HepG2 (cell line): ENCODE measurements at regions not wholly inside any gene's neighbourhood (a gene's known extent, or its start where the extent isn't known, plus 50 kb on each side); places are given as distances from the start of the nearest gene placed in this dataset.

Experiments used
- CEBPB ChIP-seq: IDR thresholded peaks from 2 replicates; pipeline ENCODE4 v1.6.1; 2011; ENCODE audit warnings: low read depth, low read length, improper control_type of control experiment, borderline replicate concordance
- EP300 ChIP-seq, 3 experiments: sonication (generic) in 1 of 3; formaldehyde crosslinking in 1 of 3; IDR thresholded peaks; 2 replicates each; pipeline versions ENCODE4 v1.5.1 to v1.6.1; 2011 to 2020; ENCODE audit warnings: low read depth in 2 of 3, low read length in 2 of 3, borderline replicate concordance in 1 of 3, improper control_type of control experiment in 1 of 3, mild to moderate bottlenecking in 1 of 3, missing genetic modification reagents in 1 of 3, moderate library complexity in 1 of 3
- GABPB1 ChIP-seq: IDR thresholded peaks from 2 replicates; pipeline ENCODE4 v1.6.1; 2016; ENCODE audit warnings: mild to moderate bottlenecking, missing genetic modification reagents, moderate library complexity, missing compliant biosample characterization
- RAD51 ChIP-seq: fragments of 450-650 bp; IDR thresholded peaks from 2 replicates; pipeline ENCODE4 v1.6.1; 2016; ENCODE audit warnings: borderline replicate concordance
- THAP9 ChIP-seq: sonication (generic); formaldehyde crosslinking; IDR thresholded peaks from 2 replicates; pipeline ENCODE4; 2020; ENCODE audit warnings: missing genetic modification reagents, mild to moderate bottlenecking, borderline replicate concordance
- ZNF138 ChIP-seq: sonication (generic); formaldehyde crosslinking; IDR thresholded peaks from 2 replicates; pipeline ENCODE4 v1.5.0; 2020; ENCODE audit warnings: mild to moderate bottlenecking, low read depth, missing genetic modification reagents
- ZNF383 ChIP-seq: sonication (generic); formaldehyde crosslinking; IDR thresholded peaks from 2 replicates; pipeline ENCODE4 v1.4.0; 2020; ENCODE audit warnings: missing genetic modification reagents, mild to moderate bottlenecking, borderline replicate concordance
- ZNF780A ChIP-seq: sonication (generic); formaldehyde crosslinking; IDR thresholded peaks from 2 replicates; pipeline ENCODE4 v1.8.0; 2022; ENCODE audit warnings: mild to moderate bottlenecking, missing genetic modification reagents, moderate library complexity
- TF ChIP-seq, protein P1 (sequence below): sonication (generic); formaldehyde crosslinking; IDR thresholded peaks from 2 replicates; pipeline ENCODE4 v1.8.1; 2022; ENCODE audit warnings: low read depth, mild to moderate bottlenecking, missing genetic modification reagents
- TF ChIP-seq, protein P2 (sequence below): IDR thresholded peaks from 2 replicates; pipeline ENCODE4 v1.6.1; 2016; ENCODE audit warnings: missing biosample characterization, missing genetic modification reagents, low read depth

GRCh38 chrX:148310426-148311165 lies 189.8 kb upstream of the AFF2 start:
- TF ChIP-seq EP300 (IDR thresholded peaks at IDR 0.05; ENCODE audit: low read depth in 2 of 2, low read length in 2 of 2) (no peak), EP300 (CRISPR knock-in tag; IDR thresholded peaks at IDR 0.05; ENCODE audit: borderline replicate concordance) (no peak), ZNF138 (CRISPR knock-in tag) (no peak), GABPB1 (CRISPR knock-in tag) (no peak), THAP9 (CRISPR knock-in tag) (no peak), RAD51 (no peak), ZNF383 (CRISPR knock-in tag) (no peak), ZNF780A (CRISPR knock-in tag) (no peak), CEBPB (no peak)
- TF ChIP-seq, protein P1, sequence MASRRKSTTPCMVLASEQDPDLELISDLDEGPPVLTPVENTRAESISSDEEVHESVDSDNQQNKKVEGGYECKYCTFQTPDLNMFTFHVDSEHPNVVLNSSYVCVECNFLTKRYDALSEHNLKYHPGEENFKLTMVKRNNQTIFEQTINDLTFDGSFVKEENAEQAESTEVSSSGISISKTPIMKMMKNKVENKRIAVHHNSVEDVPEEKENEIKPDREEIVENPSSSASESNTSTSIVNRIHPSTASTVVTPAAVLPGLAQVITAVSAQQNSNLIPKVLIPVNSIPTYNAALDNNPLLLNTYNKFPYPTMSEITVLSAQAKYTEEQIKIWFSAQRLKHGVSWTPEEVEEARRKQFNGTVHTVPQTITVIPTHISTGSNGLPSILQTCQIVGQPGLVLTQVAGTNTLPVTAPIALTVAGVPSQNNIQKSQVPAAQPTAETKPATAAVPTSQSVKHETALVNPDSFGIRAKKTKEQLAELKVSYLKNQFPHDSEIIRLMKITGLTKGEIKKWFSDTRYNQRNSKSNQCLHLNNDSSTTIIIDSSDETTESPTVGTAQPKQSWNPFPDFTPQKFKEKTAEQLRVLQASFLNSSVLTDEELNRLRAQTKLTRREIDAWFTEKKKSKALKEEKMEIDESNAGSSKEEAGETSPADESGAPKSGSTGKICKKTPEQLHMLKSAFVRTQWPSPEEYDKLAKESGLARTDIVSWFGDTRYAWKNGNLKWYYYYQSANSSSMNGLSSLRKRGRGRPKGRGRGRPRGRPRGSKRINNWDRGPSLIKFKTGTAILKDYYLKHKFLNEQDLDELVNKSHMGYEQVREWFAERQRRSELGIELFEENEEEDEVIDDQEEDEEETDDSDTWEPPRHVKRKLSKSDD (CRISPR knock-in tag), result no peak
- TF ChIP-seq, protein P2, sequence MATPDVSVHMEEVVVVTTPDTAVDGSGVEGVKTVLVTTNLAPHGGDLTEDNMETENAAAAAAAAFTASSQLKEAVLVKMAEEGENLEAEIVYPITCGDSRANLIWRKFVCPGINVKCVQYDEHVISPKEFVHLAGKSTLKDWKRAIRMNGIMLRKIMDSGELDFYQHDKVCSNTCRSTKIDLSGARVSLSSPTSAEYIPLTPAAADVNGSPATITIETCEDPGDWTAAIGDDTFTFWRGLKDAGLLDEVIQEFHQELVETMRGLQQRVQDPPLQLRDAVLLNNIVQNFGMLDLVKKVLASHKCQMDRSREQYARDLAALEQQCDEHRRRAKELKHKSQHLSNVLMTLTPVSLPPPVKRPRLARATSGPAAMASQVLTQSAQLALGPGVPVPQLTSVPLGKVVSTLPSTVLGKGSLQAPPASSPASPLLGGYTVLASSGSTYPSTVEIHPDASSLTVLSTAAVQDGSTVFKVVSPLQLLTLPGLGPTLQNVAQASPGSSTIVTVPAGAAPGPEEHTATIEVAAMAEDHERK, result no peak
